EH (cell line): ENCODE measurements at regions not wholly inside any gene's neighbourhood (a gene's known extent, or its start where the extent isn't known, plus 50 kb on each side); places are given as distances from the start of the nearest gene placed in this dataset.
"Not testable (repeated sequence)": the region's sequence is repeated elsewhere in the genome, so short reads cannot be mapped to it uniquely, and the experiment has no call there.

Experiments used
- DNase-seq: peaks from one replicate; pipeline ENCODE4 v3.0.0-alpha.2; 2015; ENCODE audit warnings: low read depth

- no peak for DNase-seq
Observed at GRCh38 chrX:95791876-95792275, 892.8 kb upstream of the DIAPH2 start.

- no peak for DNase-seq
Observed at GRCh38 chrX:95797344-95797743, 887.3 kb upstream of the DIAPH2 start.

- DNase-seq: no peak
Observed at GRCh38 chrX:95823796-95824195, 860.8 kb upstream of the DIAPH2 start.

GRCh38 chrX:95835223-95835622, 849.4 kb upstream of the DIAPH2 start:
- no peak for DNase-seq

- no peak for DNase-seq
Observed at GRCh38 chrX:95836517-95836916, 848.1 kb upstream of the DIAPH2 start.

- no peak for DNase-seq
Observed at GRCh38 chrX:95841863-95842262, 842.8 kb upstream of the DIAPH2 start.

GRCh38 chrX:95860127-95860526, 824.5 kb upstream of the DIAPH2 start:
- no peak for DNase-seq

GRCh38 chrX:95875661-95876060, 809.0 kb upstream of the DIAPH2 start:
- DNase-seq: no peak

GRCh38 chrX:95878874-95879273, 805.8 kb upstream of the DIAPH2 start:
- no peak for DNase-seq

GRCh38 chrX:95884186-95884585, 800.5 kb upstream of the DIAPH2 start:
- no peak for DNase-seq

- DNase-seq: no peak
Observed at GRCh38 chrX:95885074-95885473, 799.6 kb upstream of the DIAPH2 start.

- no peak for DNase-seq
Observed at GRCh38 chrX:95889279-95889678, 795.4 kb upstream of the DIAPH2 start.

GRCh38 chrX:95893636-95894035, 791.0 kb upstream of the DIAPH2 start:
- no peak for DNase-seq

GRCh38 chrX:95903490-95903889, 781.2 kb upstream of the DIAPH2 start:
- no peak for DNase-seq

- DNase-seq: no peak
Observed at GRCh38 chrX:95903975-95904374, 780.7 kb upstream of the DIAPH2 start.

- DNase-seq: no peak
Observed at GRCh38 chrX:95907081-95907480, 777.6 kb upstream of the DIAPH2 start.

- no peak for DNase-seq
Observed at GRCh38 chrX:95911062-95911461, 773.6 kb upstream of the DIAPH2 start.

GRCh38 chrX:95919605-95920004, 765.0 kb upstream of the DIAPH2 start:
- DNase-seq: no peak

- no peak for DNase-seq
Observed at GRCh38 chrX:95945528-95945927, 739.1 kb upstream of the DIAPH2 start.

- DNase-seq: no peak
Observed at GRCh38 chrX:95949588-95949987, 735.1 kb upstream of the DIAPH2 start.

GRCh38 chrX:95950679-95951078, 734.0 kb upstream of the DIAPH2 start:
- DNase-seq: no peak

GRCh38 chrX:95953564-95953963, 731.1 kb upstream of the DIAPH2 start:
- DNase-seq: no peak

- no peak for DNase-seq
Observed at GRCh38 chrX:95956745-95957144, 727.9 kb upstream of the DIAPH2 start.

- not testable (repeated sequence) for DNase-seq
Observed at GRCh38 chrX:95973456-95974095, 711.1 kb upstream of the DIAPH2 start.

- DNase-seq: no peak
Observed at GRCh38 chrX:95974096-95974470, 710.6 kb upstream of the DIAPH2 start.
